HG03469 (cell line): ENCODE measurements at regions not wholly inside any gene's neighbourhood (a gene's known extent, or its start where the extent isn't known, plus 50 kb on each side); places are given as distances from the start of the nearest gene placed in this dataset.

Experiments used
- ATAC-seq: cut with Tn5 transposase; IDR thresholded peaks from one replicate; pipeline ENCODE4 v1.9.1; 2021; ENCODE audit warnings: mild to moderate bottlenecking, moderate library complexity, moderate number of reproducible peaks; ENCODE audit not compliant: unreplicated experiment

- ATAC-seq, result no peak
Observed at GRCh38 chr6:71476872-71477271, 188.3 kb downstream of the OGFRL1 start.

- no peak for ATAC-seq
Observed at GRCh38 chr6:71478834-71479541, 190.4 kb downstream of the OGFRL1 start.

GRCh38 chr6:71480577-71480976 lies 192.0 kb downstream of the OGFRL1 start:
- ATAC-seq, result no peak

DNA sequence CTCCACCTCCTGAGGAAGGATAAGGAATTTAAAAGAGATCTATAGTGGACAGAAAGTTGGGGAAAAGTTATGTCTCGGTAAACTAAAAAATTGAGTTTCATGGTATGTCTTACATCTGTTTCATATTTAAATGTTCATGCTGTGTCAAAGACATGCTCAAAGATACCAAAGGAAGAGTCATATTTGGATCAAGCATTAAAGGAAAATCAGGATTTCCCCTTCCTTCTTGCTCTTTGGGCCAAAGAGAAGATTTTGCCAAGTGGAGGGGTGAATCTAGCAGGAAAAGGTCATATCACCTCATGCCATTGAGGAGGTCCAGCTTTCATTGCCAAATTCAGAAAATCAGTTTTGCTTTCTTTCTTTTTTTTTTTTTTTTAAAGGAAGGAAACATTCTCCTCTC lies 192.4 kb downstream of the OGFRL1 start:
- ATAC-seq, result no peak

- ATAC-seq, result no peak
Observed at GRCh38 chr6:71481801-71482200, 193.2 kb downstream of the OGFRL1 start.

GRCh38 chr6:71482742-71483141 lies 194.1 kb downstream of the OGFRL1 start:
- ATAC-seq, result no peak

DNA sequence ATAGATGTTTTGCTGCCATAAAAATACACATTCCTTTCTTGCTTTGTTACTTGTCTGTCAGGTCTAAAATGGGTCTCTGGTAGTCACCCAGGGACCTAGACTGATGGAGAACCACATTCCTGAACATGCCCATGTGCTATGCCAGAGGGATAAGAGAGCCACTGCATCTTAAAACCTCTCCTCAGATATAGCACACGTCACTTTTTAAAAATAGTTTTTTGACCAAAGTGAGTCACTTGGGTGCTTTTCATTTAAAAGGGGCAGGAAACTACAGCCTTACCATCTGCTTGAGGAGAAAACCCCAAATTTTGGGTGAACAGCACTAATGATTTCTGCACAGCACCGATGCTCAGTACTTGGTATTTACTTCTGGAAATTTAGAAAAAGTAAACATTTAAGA lies 197.8 kb downstream of the OGFRL1 start:
- ATAC-seq, result peak; percentile 56

- no peak for ATAC-seq
Observed at GRCh38 chr6:71488186-71488585, 199.6 kb downstream of the OGFRL1 start.

GRCh38 chr6:71489736-71490135 lies 201.1 kb downstream of the OGFRL1 start:
- ATAC-seq, result no peak

DNA sequence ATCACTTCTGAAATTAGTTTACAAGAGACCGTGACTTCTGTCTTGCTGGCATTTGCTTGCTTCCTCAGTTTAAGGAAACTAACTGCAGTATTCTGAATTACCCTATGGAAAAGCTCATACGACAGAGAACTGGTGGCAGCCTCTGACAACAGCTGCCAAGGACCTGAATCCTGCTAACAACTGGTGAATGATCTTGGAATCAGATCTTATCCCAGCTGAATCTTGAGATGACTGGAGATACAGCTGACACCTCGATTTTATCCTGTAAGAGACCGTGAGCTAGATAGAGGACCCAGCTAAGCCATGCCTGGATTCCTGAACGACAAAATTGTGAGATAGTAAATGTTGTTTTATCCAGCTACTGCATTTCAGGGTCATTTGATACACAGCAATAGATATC lies 202.3 kb downstream of the OGFRL1 start:
- ATAC-seq, result no peak

DNA sequence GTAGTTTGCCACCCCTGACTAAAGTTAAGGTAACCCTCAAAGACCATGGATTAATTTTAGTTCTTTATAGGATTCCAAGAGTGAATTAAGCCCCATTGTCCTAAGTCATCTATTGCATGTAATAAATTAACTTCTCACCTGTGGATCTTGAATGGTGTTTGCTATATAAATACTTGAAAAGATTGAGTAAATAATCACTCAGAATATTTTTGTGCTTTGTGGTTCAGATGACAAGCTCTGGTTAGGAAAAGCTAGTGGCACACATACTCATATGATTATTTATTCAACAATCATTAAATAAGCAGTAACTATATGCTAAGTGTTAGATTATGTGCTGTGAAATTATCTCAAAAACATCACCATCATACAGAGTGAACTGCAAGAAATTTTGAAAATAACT lies 203.2 kb downstream of the OGFRL1 start:
- ATAC-seq, result no peak

DNA sequence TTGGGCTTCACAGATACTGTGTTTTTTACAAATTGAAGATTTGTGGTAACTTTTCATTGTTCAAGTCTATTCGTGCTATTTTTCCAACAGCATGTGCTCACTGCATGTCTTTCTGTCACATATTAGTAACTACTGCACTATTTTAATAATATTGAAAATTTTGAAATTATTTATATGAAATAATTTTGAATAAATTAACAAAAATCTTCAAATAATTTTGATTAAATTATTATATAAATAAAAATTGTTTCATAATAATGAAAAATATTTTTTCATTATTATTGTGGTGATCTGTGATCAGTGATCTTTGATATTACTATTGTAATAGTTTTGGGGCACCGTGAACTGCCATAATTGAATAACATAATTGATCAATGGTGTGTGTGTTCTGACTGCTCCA lies 204.1 kb downstream of the OGFRL1 start:
- no peak for ATAC-seq

GRCh38 chr6:71496018-71496721 lies 207.6 kb downstream of the OGFRL1 start:
- peak; percentile 99 for ATAC-seq

GRCh38 chr6:71496722-71497033 lies 208.1 kb downstream of the OGFRL1 start:
- no peak for ATAC-seq

GRCh38 chr6:71498638-71499037 lies 210.0 kb downstream of the OGFRL1 start:
- no peak for ATAC-seq

GRCh38 chr6:71499667-71500066 lies 211.1 kb downstream of the OGFRL1 start:
- no peak for ATAC-seq

DNA sequence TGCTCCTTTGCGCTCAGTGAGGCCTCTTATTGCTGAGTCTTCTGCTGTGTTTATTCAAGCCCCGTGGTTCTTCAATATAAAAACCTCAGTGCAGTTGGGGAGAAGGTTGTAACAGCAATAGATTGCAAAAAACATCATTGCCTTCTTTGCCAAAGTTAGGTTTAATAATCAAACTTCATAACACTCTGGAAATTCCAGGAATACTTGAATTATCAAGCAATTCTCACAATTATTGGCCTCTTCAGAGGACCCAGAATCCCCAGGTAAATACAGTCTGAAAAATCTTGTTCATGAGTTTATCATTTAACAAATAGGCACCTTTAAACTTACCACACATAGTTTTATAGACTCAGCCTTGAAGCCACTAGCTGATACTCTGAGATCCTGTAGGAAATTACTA lies 213.6 kb downstream of the OGFRL1 start:
- no peak for ATAC-seq

DNA sequence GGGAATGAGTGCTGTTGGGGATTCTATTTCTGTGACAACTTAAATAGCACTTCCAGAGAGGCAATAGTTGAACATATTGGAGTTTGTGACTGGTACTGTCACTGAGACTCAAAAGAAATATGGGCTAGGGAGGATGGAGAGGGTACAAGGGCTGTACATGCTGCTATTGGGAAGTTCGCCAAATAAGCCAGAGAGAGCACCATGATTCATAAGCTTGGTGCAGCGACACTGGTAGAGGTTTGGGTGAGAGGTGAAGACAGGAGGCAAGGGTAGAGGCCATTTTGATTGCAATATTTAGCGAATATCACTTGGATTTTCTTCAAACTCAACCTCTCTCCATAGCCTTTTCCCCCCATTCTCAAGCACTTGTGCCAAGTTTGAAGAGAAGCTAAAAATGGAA lies 214.3 kb downstream of the OGFRL1 start:
- ATAC-seq, result no peak

GRCh38 chr6:71507183-71507582 lies 218.6 kb downstream of the OGFRL1 start:
- ATAC-seq, result no peak

GRCh38 chr6:71509191-71510005 lies 220.8 kb downstream of the OGFRL1 start:
- ATAC-seq, result no peak

GRCh38 chr6:71510057-71510713 lies 221.6 kb downstream of the OGFRL1 start:
- peak; percentile 82 for ATAC-seq
